GM23338 (cell line): ENCODE measurements at regions not wholly inside any gene's neighbourhood (a gene's known extent, or its start where the extent isn't known, plus 50 kb on each side); places are given as distances from the start of the nearest gene placed in this dataset.

Experiments used
- ATAC-seq: fragments of 200-7000 bp; cut with Tn5 transposase; 3 replicates; pipeline ENCODE4 v1.9.1; 2020
- DNase-seq: peaks from one replicate; pipeline ENCODE4 v3.0.0-alpha.2; 2015; ENCODE audit warnings: low spot score
- H2AFZ ChIP-seq: fragments of 200-600 bp; sonication (generic); 2 replicates; pipeline ENCODE4 v1.8.0; 2016; ENCODE audit warnings: antibody characterized with exemption, mild to moderate bottlenecking, moderate library complexity
- H3F3A ChIP-seq: fragments of 200-600 bp; sonication (generic); replicated peaks from 2 replicates; pipeline ENCODE4 v1.8.0; 2017; ENCODE audit warnings: antibody characterized with exemption, mixed run types, low read depth
- H3K27ac ChIP-seq: fragments of 200-600 bp; sonication (generic); 2 replicates; pipeline ENCODE4 v1.6.1; 2016; ENCODE audit warnings: low read depth
- H3K27me3 ChIP-seq: fragments of 200-600 bp; sonication (generic); 2 replicates; pipeline ENCODE4 v1.8.0; 2016; ENCODE audit warnings: mild to moderate bottlenecking, mixed run types, moderate library complexity; ENCODE audit not compliant: insufficient read depth
- H3K36me3 ChIP-seq: fragments of 200-600 bp; sonication (generic); 2 replicates; pipeline ENCODE4 v1.8.0; 2016; ENCODE audit warnings: mild to moderate bottlenecking; ENCODE audit not compliant: insufficient read depth
- H3K4me1 ChIP-seq: fragments of 200-600 bp; sonication (generic); 2 replicates; pipeline ENCODE4 v1.8.0; 2016; ENCODE audit warnings: mild to moderate bottlenecking, moderate library complexity; ENCODE audit not compliant: insufficient read depth
- H3K4me2 ChIP-seq: fragments of 200-600 bp; sonication (generic); 2 replicates; pipeline ENCODE4 v1.7.1; 2017; ENCODE audit warnings: mixed run types
- H3K4me3 ChIP-seq: fragments of 200-600 bp; sonication (generic); 2 replicates; pipeline ENCODE4 v1.6.1; 2016; ENCODE audit warnings: mixed run types
- H3K79me2 ChIP-seq: fragments of 200-600 bp; sonication (generic); replicated peaks from 2 replicates; pipeline ENCODE4 v1.8.0; 2017; ENCODE audit warnings: mild to moderate bottlenecking; ENCODE audit not compliant: insufficient read depth
- H3K9me2 ChIP-seq: fragments of 200-600 bp; sonication (generic); 2 replicates; pipeline ENCODE4 v1.8.0; 2017; ENCODE audit not compliant: insufficient read depth
- H4K20me1 ChIP-seq: fragments of 200-600 bp; sonication (generic); replicated peaks from 2 replicates; pipeline ENCODE4 v1.8.0; 2017; ENCODE audit warnings: mild to moderate bottlenecking; ENCODE audit not compliant: insufficient read depth
- H3K27ac Mint-ChIP-seq: 2 replicates; pipeline ENCODE4 v1.8.0; 2020; ENCODE audit warnings: inconsistent platforms, mild to moderate bottlenecking, moderate library complexity, mixed read lengths
- H3K27me3 Mint-ChIP-seq: 3 replicates; pipeline ENCODE4 v1.8.0; 2022; ENCODE audit warnings: low read depth, mild to moderate bottlenecking, moderate library complexity, mixed read lengths, inconsistent platforms; ENCODE audit not compliant: insufficient read depth, poor library complexity
- H3K36me3 Mint-ChIP-seq: 3 replicates; pipeline ENCODE4 v1.8.0; 2021; ENCODE audit warnings: low read depth, mild to moderate bottlenecking, inconsistent platforms, moderate library complexity, mixed read lengths
- H3K4me1 Mint-ChIP-seq: 3 replicates; pipeline ENCODE4 v1.8.0; 2020; ENCODE audit warnings: mild to moderate bottlenecking, inconsistent platforms, mixed read lengths
- H3K4me3 Mint-ChIP-seq: 3 replicates; pipeline ENCODE4 v1.8.0; 2021; ENCODE audit warnings: moderate library complexity, mild to moderate bottlenecking, inconsistent platforms, mixed read lengths
- H3K9me3 Mint-ChIP-seq: 3 replicates; pipeline ENCODE4 v1.8.0; 2020; ENCODE audit warnings: moderate library complexity, mild to moderate bottlenecking, inconsistent platforms, mixed read lengths
- CREB1 ChIP-seq: fragments of 250-450 bp; sonication (Bioruptor Pico); IDR thresholded peaks from 2 replicates; pipeline ENCODE4 v1.5.0; 2020; ENCODE audit warnings: low read depth, mild to moderate bottlenecking, moderate library complexity
- EZH2 ChIP-seq: fragments of 200-600 bp; sonication (generic); IDR thresholded peaks from one replicate; pipeline ENCODE4 v1.8.0; 2017; ENCODE audit warnings: antibody characterized with exemption, mild to moderate bottlenecking, low read depth; ENCODE audit not compliant: unreplicated experiment
- JUNB ChIP-seq: IDR thresholded peaks from one replicate; pipeline ENCODE4 v1.6.1; 2016; ENCODE audit warnings: antibody characterized with exemption; ENCODE audit not compliant: unreplicated experiment
- STAT1 ChIP-seq: IDR thresholded peaks from one replicate; pipeline ENCODE4 v1.6.1; 2016; ENCODE audit warnings: antibody characterized with exemption; ENCODE audit not compliant: unreplicated experiment
- ZNF114 ChIP-seq: fragments of 250-450 bp; sonication (Bioruptor Pico); IDR thresholded peaks from 2 replicates; pipeline ENCODE4 v1.5.0; 2020; ENCODE audit warnings: mild to moderate bottlenecking, moderate library complexity
- ZNF331 ChIP-seq: fragments of 250-450 bp; sonication (Bioruptor Pico); IDR thresholded peaks from 2 replicates; pipeline ENCODE4 v1.5.0; 2020; ENCODE audit warnings: low read depth, mild to moderate bottlenecking, moderate library complexity
- TF ChIP-seq, protein P1 (sequence below), 2 experiments: fragments of 200-600 bp in 1 of 2; sonication (generic) in 1 of 2; conservative IDR thresholded peaks; 2 replicates each; pipeline versions ENCODE4 v1.5.1 to v1.6.1; 2016 to 2017; ENCODE audit warnings: antibody characterized with exemption in 2 of 2, low read depth in 2 of 2, mild to moderate bottlenecking in 2 of 2, moderate library complexity in 1 of 2
- TF ChIP-seq, protein P2 (sequence below): fragments of 250-450 bp; sonication (Bioruptor Pico); IDR thresholded peaks from 2 replicates; pipeline ENCODE4 v1.5.0; 2020; ENCODE audit warnings: mild to moderate bottlenecking, moderate library complexity

DNA sequence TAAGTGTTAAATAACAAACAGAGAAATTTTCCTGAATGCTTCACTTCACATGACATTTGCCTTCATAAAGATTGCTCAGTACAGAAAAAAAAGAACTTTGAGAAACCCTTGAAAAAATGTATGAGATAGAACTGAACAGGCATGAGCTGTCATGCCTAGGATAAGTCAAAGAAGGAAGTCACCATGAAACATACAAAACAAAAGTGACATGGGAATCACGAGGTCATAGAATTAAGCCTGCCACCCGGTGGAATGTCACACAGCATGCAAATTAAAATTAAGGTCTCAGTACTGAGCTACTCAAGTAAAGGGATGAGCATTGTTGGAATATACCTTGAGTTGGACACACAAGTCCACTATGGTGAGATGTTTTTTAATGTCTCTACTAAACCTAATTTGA lies 652.5 kb upstream of the NECTIN3 start:
- Histone ChIP-seq H4K20me1 (no peaks in the 10 kb centered on the region), H2AFZ (no peak overlapping the region), H3K9me2 (peaks cover 14% of the 10 kb centered on the region; the same call in 1 of the 2 replicates), H3K36me3 (no peaks in the 10 kb centered on the region), H3K27me3 (no peaks in the 10 kb centered on the region), H3K4me2 (no peak overlapping the region), H3F3A (no peaks in the 10 kb centered on the region), H3K4me3 (no peak overlapping the region), H3K79me2 (no peaks in the 10 kb centered on the region), H3K4me1 (no peaks in the 10 kb centered on the region), H3K27ac (no peak overlapping the region)
- DNase-seq (peak; percentile 8), ATAC-seq (no peak)
- no peak overlapping the region for H3K27ac Mint-ChIP-seq
- H3K4me3 Mint-ChIP-seq = no peak overlapping the region
- H3K4me1 Mint-ChIP-seq = peaks cover 7% of the 10 kb centered on the region
- no peaks in the 10 kb centered on the region for H3K9me3 Mint-ChIP-seq
- H3K36me3 Mint-ChIP-seq = no peaks in the 10 kb centered on the region
- no peaks in the 10 kb centered on the region for H3K27me3 Mint-ChIP-seq
- no peak for TF ChIP-seq ZNF114 (CRISPR knock-in tag)
- TF ChIP-seq STAT1 = no peak
- no peak for TF ChIP-seq EZH2
- no peak for TF ChIP-seq ZNF331 (CRISPR knock-in tag)
- no peak for TF ChIP-seq JUNB
- TF ChIP-seq, protein P1, sequence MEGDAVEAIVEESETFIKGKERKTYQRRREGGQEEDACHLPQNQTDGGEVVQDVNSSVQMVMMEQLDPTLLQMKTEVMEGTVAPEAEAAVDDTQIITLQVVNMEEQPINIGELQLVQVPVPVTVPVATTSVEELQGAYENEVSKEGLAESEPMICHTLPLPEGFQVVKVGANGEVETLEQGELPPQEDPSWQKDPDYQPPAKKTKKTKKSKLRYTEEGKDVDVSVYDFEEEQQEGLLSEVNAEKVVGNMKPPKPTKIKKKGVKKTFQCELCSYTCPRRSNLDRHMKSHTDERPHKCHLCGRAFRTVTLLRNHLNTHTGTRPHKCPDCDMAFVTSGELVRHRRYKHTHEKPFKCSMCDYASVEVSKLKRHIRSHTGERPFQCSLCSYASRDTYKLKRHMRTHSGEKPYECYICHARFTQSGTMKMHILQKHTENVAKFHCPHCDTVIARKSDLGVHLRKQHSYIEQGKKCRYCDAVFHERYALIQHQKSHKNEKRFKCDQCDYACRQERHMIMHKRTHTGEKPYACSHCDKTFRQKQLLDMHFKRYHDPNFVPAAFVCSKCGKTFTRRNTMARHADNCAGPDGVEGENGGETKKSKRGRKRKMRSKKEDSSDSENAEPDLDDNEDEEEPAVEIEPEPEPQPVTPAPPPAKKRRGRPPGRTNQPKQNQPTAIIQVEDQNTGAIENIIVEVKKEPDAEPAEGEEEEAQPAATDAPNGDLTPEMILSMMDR (conservative IDR thresholded peaks at IDR 0.05; ENCODE audit: low read depth in 2 of 2) = peak in 1 of 2 experiments; percentile 36; a peak in 2 of 4 replicates
- TF ChIP-seq, protein P2, sequence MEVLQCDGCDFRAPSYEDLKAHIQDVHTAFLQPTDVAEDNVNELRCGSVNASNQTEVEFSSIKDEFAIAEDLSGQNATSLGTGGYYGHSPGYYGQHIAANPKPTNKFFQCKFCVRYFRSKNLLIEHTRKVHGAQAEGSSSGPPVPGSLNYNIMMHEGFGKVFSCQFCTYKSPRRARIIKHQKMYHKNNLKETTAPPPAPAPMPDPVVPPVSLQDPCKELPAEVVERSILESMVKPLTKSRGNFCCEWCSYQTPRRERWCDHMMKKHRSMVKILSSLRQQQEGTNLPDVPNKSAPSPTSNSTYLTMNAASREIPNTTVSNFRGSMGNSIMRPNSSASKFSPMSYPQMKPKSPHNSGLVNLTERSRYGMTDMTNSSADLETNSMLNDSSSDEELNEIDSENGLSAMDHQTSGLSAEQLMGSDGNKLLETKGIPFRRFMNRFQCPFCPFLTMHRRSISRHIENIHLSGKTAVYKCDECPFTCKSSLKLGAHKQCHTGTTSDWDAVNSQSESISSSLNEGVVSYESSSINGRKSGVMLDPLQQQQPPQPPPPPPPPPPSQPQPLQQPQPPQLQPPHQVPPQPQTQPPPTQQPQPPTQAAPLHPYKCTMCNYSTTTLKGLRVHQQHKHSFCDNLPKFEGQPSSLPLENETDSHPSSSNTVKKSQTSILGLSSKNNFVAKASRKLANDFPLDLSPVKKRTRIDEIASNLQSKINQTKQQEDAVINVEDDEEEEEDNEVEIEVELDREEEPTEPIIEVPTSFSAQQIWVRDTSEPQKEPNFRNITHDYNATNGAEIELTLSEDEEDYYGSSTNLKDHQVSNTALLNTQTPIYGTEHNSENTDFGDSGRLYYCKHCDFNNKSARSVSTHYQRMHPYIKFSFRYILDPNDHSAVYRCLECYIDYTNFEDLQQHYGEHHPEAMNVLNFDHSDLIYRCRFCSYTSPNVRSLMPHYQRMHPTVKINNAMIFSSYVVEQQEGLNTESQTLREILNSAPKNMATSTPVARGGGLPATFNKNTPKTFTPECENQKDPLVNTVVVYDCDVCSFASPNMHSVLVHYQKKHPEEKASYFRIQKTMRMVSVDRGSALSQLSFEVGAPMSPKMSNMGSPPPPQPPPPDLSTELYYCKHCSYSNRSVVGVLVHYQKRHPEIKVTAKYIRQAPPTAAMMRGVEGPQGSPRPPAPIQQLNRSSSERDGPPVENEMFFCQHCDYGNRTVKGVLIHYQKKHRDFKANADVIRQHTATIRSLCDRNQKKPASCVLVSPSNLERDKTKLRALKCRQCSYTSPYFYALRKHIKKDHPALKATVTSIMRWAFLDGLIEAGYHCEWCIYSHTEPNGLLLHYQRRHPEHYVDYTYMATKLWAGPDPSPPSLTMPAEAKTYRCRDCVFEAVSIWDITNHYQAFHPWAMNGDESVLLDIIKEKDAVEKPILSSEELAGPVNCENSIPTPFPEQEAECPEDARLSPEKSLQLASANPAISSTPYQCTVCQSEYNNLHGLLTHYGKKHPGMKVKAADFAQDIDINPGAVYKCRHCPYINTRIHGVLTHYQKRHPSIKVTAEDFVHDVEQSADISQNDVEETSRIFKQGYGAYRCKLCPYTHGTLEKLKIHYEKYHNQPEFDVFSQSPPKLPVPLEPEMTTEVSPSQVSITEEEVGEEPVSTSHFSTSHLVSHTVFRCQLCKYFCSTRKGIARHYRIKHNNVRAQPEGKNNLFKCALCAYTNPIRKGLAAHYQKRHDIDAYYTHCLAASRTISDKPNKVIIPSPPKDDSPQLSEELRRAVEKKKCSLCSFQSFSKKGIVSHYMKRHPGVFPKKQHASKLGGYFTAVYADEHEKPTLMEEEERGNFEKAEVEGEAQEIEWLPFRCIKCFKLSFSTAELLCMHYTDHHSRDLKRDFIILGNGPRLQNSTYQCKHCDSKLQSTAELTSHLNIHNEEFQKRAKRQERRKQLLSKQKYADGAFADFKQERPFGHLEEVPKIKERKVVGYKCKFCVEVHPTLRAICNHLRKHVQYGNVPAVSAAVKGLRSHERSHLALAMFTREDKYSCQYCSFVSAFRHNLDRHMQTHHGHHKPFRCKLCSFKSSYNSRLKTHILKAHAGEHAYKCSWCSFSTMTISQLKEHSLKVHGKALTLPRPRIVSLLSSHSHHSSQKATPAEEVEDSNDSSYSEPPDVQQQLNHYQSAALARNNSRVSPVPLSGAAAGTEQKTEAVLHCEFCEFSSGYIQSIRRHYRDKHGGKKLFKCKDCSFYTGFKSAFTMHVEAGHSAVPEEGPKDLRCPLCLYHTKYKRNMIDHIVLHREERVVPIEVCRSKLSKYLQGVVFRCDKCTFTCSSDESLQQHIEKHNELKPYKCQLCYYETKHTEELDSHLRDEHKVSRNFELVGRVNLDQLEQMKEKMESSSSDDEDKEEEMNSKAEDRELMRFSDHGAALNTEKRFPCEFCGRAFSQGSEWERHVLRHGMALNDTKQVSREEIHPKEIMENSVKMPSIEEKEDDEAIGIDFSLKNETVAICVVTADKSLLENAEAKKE (CRISPR knock-in tag) = no peak
- no peak for TF ChIP-seq CREB1 (CRISPR knock-in tag)
